ENCODE measurements at regions not wholly inside any gene's neighbourhood (a gene's known extent, or its start where the extent isn't known, plus 50 kb on each side); places are given as distances from the start of the nearest gene placed in this dataset.

DNA sequence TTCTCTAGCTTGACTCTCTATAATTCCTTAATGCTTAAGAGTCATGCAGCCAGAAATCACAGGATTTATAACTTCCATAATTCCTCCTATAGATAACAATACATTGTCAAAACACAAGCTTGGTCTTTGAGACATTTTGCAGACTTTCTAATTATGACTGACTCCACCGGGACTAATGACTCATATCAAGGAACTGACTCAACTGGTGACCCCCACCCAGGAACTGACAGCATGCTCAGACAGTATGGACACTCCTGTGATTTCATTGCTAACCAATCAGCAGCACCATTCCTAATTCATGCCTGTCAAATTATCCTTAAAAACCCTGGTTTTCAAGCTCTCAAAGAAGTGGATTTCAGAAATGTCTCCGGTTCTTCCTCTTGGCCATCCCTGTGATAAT, 670.5 kb upstream of the IMPG1 start:
- no peaks in the 10 kb centered on the region for H3K36me3 Mint-ChIP-seq
- H3K4me3 Mint-ChIP-seq = no peak overlapping the region
- H3K9me3 Mint-ChIP-seq = no peaks in the 10 kb centered on the region
- no peaks in the 10 kb centered on the region for H3K4me1 Mint-ChIP-seq
- no peak overlapping the region for H3K27ac Mint-ChIP-seq
- no peaks in the 10 kb centered on the region for H3K27me3 Mint-ChIP-seq

DNA sequence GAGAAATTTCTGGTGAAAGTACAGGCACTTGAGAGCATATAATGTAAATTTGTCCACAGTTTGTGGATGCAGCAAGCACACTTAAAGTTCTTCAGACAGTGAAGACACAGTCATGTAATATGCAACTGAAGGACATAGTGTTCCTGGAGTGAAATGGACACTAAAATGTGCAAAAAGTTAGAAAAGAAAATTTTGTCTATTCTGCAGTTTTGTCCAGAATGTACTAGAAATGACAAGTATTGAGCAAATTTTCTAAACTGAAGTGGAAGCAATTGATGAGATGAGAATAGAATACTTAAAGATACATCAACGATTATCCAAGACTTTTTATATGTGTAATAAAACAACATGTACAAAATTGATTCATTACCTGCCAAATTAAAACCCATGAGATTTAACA, 647.0 kb upstream of the IMPG1 start:
- no peaks in the 10 kb centered on the region for H3K27me3 Mint-ChIP-seq
- H3K4me1 Mint-ChIP-seq = no peaks in the 10 kb centered on the region
- H3K4me3 Mint-ChIP-seq = no peak overlapping the region
- peaks cover 5% of the 10 kb centered on the region for H3K9me3 Mint-ChIP-seq
- H3K27ac Mint-ChIP-seq = no peak overlapping the region
- no peaks in the 10 kb centered on the region for H3K36me3 Mint-ChIP-seq

DNA sequence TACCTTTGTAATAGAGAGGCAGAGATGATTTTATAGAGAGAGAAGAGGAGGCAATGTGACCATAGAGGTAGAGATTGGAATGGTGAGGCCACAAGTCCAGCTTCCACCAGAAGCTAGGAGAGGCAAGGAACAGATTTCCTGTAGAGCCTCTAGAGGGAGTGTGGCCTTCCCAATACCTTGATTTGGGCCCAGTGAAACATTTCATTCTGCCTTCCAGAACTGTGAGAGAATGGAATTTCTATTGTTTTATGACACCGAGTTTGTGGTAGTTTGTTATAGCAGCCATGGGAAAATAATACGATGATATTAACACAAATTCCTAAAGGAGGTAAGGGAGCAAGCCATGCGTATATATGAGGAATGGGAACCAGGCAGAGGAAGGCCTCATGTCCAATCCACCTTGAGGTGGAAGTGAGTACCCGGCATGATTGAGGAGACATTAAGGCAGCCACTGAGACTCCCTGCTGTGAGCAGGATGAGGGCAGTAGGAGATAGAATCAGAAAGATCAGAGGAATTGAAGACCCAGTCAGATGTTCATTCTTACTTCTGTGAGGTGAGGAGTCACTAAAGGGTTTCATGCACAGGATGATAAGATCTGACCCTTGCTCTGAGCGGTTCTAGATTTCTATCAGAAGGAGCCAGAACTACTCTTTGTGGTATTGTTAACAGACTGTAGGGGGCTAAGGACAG, 636.3 kb upstream of the IMPG1 start:
- Mint-ChIP-seq H3K36me3 (no peaks in the 10 kb centered on the region), H3K27ac (no peak overlapping the region), H3K4me3 (no peak overlapping the region), H3K27me3 (no peaks in the 10 kb centered on the region), H3K4me1 (no peaks in the 10 kb centered on the region), H3K9me3 (no peaks in the 10 kb centered on the region)

DNA sequence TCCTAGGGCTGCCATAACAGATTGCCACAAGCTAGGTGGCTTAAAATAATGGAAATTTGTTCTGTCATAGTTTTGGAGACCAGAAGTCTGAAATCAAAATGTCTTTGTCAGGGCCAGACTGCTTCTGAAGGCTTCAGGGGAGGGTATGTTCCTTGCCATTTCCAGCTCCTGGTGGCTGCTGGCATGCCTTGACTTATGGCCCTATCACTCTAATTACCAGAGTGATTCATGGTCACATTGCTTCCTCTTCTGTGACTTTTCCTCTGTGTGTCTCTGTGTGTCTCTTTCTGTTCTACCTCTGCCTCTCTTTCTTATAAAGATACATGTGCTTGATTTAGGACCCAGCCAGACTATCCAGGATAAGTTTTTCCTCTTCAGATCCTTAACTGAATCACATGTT, 635.2 kb upstream of the IMPG1 start:
- Mint-ChIP-seq H3K27me3 (no peaks in the 10 kb centered on the region), H3K36me3 (no peaks in the 10 kb centered on the region)

DNA sequence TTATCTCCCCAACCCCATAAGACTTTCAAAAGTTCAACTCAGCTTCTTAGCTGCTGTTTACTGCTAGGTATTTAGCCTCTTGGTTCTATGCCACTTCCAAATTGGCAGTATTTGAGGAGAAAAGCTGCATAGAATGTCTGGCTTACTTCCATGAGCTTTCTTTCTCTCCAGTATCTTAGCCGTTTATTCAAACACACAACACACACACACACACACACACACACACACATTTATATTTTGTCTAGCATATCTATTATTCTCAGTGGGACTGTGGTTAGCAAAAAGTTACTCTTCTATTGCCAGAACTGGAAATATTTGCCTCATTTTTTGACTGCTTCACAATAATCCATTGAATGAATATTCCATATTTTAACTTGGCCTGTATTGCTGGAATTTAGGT, 634.2 kb upstream of the IMPG1 start:
- Mint-ChIP-seq H3K4me3 (no peak overlapping the region), H3K27ac (no peak overlapping the region), H3K36me3 (no peaks in the 10 kb centered on the region), H3K27me3 (no peaks in the 10 kb centered on the region), H3K9me3 (no peaks in the 10 kb centered on the region), H3K4me1 (no peaks in the 10 kb centered on the region)

More for the DNA sequence above, 635.2 kb upstream of the IMPG1 start:
- H3K4me1 Mint-ChIP-seq = no peaks in the 10 kb centered on the region
- no peak overlapping the region for H3K27ac Mint-ChIP-seq
- no peaks in the 10 kb centered on the region for H3K9me3 Mint-ChIP-seq
- no peak overlapping the region for H3K4me3 Mint-ChIP-seq

DNA sequence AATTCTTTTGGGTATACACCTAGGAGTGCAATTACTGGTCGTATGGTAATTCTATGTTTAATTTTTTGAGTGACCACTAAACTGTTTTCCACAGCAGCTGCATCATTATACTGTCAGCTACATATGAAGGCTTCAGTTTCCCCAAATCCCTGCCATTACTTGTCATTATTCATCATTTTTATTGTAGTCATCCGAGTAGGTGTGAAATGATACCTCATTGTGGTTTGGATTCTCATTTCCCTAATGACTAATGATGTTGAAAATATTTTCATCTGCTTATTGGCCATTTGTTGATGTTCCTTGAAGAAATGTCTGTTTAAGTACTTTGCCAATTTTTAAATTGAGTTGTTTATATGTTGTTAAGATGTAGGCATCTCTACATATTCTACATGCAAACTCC, 633.6 kb upstream of the IMPG1 start:
- no peak overlapping the region for H3K4me3 Mint-ChIP-seq
- H3K9me3 Mint-ChIP-seq = no peaks in the 10 kb centered on the region

DNA sequence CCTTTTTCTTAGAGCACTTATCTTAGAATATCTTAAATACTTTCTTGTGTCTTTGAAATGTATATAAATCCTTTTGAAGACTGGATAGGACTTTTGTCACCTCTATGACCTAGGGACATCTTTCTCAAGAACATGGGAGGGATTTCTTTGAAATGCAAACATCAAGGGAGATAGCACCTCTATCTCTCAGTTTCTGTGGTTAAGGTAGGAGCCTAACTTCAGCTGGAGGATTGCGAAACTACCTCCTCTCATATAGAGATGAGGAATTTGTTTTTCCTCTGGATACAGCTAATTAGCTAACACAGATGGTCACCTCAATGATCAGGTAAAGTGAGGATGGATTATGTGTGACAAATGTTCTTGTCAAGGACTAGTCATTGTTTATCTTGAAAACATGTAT, 631.3 kb upstream of the IMPG1 start:
- no peak overlapping the region for H3K4me3 Mint-ChIP-seq
- H3K27me3 Mint-ChIP-seq = no peaks in the 10 kb centered on the region
- H3K4me1 Mint-ChIP-seq = no peaks in the 10 kb centered on the region
- no peaks in the 10 kb centered on the region for H3K9me3 Mint-ChIP-seq
- no peak overlapping the region for H3K27ac Mint-ChIP-seq
- H3K36me3 Mint-ChIP-seq = no peaks in the 10 kb centered on the region

More for the DNA sequence above, 633.6 kb upstream of the IMPG1 start:
- Mint-ChIP-seq H3K27ac (no peak overlapping the region), H3K4me1 (no peaks in the 10 kb centered on the region), H3K36me3 (no peaks in the 10 kb centered on the region), H3K27me3 (no peaks in the 10 kb centered on the region)

DNA sequence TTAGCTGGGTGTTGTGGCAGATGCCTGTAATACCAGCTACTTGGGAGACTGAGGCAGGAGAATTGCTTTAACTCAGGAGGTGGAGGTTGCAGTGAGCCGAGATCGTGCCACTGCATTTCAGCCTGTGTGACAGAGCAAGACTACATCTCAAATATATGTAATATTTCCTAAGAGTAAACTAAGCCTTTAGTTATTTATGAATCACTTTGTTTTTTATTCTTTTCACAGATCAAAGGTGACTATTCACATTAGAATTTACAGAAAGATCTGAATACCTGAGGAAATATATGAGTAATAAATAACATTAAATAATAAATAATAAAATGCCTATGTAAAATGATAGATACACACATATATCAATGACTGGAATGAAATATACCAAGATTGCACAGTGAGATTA, 630.8 kb upstream of the IMPG1 start:
- Mint-ChIP-seq H3K27ac (no peak overlapping the region), H3K4me1 (no peaks in the 10 kb centered on the region), H3K9me3 (no peaks in the 10 kb centered on the region), H3K36me3 (no peaks in the 10 kb centered on the region), H3K27me3 (no peaks in the 10 kb centered on the region), H3K4me3 (no peak overlapping the region)

DNA sequence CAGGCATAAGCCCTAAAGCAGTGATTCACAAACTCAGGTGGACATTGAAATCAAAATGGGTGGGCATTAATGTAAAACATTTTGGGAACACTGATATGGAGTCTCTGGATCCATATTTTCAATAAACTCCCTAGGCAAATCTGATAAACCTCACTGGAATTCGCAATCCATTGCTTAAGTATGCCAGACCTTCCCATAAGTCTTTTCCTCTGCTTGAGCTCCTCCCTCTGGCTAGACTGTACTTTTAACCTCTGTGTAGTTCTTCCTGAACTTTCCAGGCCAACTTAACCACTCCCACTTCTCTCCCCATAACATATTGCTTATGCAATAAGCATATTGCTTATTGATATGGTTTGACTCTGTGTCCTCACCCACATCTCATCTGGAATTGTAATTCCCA, 629.7 kb upstream of the IMPG1 start:
- H3K9me3 Mint-ChIP-seq = no peaks in the 10 kb centered on the region

DNA sequence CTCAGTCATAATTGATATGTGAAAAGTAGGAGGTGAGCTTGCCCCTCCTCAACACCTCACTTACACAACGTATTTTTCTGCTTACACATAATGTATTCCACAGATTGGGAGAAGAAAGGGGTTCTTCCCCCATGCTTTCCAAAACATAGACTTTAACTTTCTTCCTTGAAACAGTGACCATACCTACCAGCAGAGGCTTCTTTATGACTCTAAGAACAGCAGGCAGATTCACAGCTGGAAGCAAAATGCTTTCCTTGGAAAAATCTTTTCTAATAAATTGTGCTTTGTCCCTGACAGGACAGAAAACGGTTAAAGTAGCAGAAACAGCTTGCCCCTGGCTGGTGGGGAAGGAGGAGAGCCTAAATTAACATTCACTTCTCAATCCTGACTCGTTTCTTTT, 629.1 kb upstream of the IMPG1 start:
- H3K27me3 Mint-ChIP-seq = no peaks in the 10 kb centered on the region
- no peaks in the 10 kb centered on the region for H3K36me3 Mint-ChIP-seq
- no peak overlapping the region for H3K27ac Mint-ChIP-seq
- no peak overlapping the region for H3K4me3 Mint-ChIP-seq
- H3K9me3 Mint-ChIP-seq = no peaks in the 10 kb centered on the region
- no peaks in the 10 kb centered on the region for H3K4me1 Mint-ChIP-seq

More for the DNA sequence above, 629.7 kb upstream of the IMPG1 start:
- no peaks in the 10 kb centered on the region for H3K4me1 Mint-ChIP-seq
- H3K27ac Mint-ChIP-seq = no peak overlapping the region
- no peak overlapping the region for H3K4me3 Mint-ChIP-seq
- no peaks in the 10 kb centered on the region for H3K27me3 Mint-ChIP-seq
- no peaks in the 10 kb centered on the region for H3K36me3 Mint-ChIP-seq

DNA sequence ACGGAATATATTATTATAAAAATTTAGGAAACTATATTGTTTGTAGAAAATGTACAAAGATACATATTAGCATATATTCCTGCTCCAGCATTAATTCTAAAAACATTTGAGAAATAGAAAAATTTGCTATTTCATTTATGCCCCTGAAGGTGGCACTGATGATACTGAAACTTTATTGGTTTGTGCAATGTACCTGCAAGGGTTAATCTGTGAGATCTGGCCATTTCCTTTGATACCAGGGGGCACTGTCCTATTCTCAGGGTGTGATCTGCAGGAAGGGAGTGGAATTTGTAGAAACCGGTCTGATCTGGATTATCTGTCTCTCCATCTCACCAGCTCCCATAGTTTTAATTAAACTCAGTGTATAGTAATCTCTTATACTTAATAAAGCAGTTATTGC, 625.1 kb upstream of the IMPG1 start:
- H3K27ac Mint-ChIP-seq = no peak overlapping the region

DNA sequence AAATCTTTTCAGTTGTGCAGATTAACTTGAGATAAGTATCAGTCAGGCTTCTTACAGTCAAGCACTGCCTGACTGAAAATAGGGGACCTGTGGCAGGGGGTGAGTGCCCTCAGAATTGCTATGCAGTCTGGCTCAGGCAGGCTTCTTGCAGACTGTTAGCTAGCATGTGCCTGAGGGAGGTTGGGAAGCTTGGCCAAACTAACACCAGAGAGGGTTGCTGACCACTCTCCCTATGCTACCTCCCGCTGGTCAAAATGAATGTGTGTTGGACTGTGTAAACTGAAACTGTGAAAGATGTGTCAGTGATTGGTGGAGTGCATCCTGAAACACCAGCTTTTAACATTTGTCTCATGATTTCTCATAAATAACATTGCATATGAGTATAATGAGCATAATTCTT, 622.3 kb upstream of the IMPG1 start:
- Mint-ChIP-seq H3K4me3 (no peak overlapping the region), H3K27ac (no peak overlapping the region), H3K36me3 (no peaks in the 10 kb centered on the region), H3K4me1 (no peaks in the 10 kb centered on the region), H3K27me3 (no peaks in the 10 kb centered on the region), H3K9me3 (no peaks in the 10 kb centered on the region)

More for the DNA sequence above, 625.1 kb upstream of the IMPG1 start:
- no peaks in the 10 kb centered on the region for H3K36me3 Mint-ChIP-seq
- H3K9me3 Mint-ChIP-seq = no peaks in the 10 kb centered on the region
- H3K4me3 Mint-ChIP-seq = no peak overlapping the region
- H3K27me3 Mint-ChIP-seq = no peaks in the 10 kb centered on the region
- H3K4me1 Mint-ChIP-seq = no peaks in the 10 kb centered on the region

DNA sequence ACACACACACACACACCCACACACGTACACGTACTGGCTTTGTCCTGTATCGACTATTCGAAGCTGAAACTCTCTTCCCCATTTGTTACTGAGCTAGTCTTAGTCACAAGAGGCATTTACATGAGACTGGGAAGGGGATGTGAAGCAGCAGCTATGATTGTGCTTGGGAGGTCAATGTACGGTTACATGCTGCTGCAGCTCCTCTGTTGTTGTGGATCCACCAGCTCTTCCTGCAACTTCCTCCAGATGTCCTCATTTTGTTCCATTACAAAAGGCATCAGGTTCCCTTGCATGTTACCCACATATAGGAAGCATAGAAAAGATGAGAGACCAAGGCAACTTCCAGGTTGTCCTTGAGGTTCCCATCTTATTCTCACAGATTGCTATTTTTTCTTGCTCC, 612.4 kb upstream of the IMPG1 start:
- no peak overlapping the region for H3K4me3 Mint-ChIP-seq
- peaks cover 22% of the 10 kb centered on the region for H3K9me3 Mint-ChIP-seq
- no peaks in the 10 kb centered on the region for H3K27me3 Mint-ChIP-seq
- no peaks in the 10 kb centered on the region for H3K4me1 Mint-ChIP-seq
- no peaks in the 10 kb centered on the region for H3K36me3 Mint-ChIP-seq
- no peak overlapping the region for H3K27ac Mint-ChIP-seq

DNA sequence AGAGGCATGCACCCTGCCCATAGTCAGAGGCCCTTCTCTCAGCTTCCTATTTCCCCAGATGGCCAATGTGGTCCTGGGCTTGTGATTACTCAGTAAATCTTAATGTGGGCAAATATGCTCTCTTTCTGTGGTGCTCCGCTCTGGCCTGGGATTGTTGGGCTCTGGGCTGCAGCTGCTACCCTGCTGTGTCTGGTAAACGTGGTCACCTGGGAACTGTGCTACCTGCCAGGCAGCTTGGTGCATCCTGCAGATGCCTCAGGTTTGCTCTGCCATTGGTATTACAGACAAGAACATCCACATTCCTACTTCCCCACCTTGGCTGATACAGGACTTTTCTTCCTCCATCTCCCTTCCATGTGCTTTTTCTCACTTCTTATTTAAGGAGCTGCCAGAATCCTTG, 611.5 kb upstream of the IMPG1 start:
- Mint-ChIP-seq H3K27ac (no peak overlapping the region), H3K4me1 (no peaks in the 10 kb centered on the region), H3K27me3 (no peaks in the 10 kb centered on the region), H3K4me3 (no peak overlapping the region), H3K36me3 (no peaks in the 10 kb centered on the region), H3K9me3 (peaks cover 18% of the 10 kb centered on the region)

DNA sequence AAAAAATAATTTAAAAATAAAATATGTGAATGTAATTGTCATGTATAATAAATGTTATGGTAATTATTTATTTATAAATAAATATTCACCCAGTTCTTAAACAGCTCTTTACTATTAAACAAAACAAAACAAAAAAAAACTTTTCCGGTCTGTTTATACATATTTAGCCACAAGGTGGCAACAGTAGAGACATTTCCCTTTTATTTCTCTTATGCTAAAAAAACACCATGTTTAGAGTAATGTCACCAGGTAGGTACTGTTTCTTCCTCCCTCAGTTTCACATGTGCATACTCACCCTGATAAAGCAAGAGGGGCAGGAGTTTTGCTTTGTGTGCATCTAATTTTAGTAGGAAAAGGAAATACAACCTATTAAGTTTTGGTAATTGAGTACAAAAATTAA, 610.4 kb upstream of the IMPG1 start:
- H3K9me3 Mint-ChIP-seq = peaks cover 12% of the 10 kb centered on the region
- H3K27me3 Mint-ChIP-seq = no peaks in the 10 kb centered on the region
- H3K4me3 Mint-ChIP-seq = no peak overlapping the region
- H3K36me3 Mint-ChIP-seq = no peaks in the 10 kb centered on the region
- no peak overlapping the region for H3K27ac Mint-ChIP-seq
- H3K4me1 Mint-ChIP-seq = no peaks in the 10 kb centered on the region

DNA sequence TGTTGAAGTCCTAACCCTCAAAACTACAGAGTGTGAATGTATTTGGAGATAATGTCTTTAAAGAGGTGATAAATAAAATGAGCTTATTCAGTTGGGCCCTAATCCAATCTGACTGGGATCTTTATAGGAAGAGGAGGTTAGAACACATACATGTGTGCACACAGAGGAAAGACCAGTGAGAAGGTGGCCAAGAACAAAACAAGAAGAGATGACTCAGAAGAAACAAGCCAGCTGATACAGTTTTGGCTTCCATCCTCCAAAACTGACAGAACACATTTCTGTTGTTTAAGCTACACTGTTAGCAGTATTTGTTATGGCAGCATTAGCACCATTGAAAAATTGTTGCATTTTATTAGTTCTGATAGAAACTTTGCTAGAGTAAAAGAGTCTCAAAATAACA, 609.3 kb upstream of the IMPG1 start:
- Mint-ChIP-seq H3K27me3 (no peaks in the 10 kb centered on the region), H3K4me1 (no peaks in the 10 kb centered on the region), H3K4me3 (no peak overlapping the region), H3K9me3 (peaks cover 7% of the 10 kb centered on the region), H3K27ac (no peak overlapping the region), H3K36me3 (no peaks in the 10 kb centered on the region)

DNA sequence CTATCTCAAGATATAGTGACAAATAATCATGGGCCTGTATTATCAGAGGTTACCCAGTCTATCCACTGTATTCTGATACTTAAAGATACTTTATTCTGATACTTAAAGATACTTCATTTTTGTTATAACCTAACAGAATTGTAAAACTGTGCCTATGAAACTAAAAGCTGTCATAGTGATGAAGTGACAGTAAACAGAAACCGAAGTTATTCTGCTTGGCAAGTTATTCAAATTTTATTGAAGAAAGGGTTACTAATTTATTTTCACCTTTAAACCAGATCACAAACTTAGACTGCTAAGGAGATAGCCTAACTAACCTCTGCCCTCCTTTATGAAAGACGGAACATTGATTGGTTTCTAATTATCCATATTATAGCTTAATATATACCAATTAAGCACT, 604.6 kb upstream of the IMPG1 start:
- Mint-ChIP-seq H3K36me3 (no peaks in the 10 kb centered on the region), H3K4me3 (no peak overlapping the region), H3K4me1 (no peaks in the 10 kb centered on the region), H3K27me3 (no peaks in the 10 kb centered on the region), H3K9me3 (peaks cover 4% of the 10 kb centered on the region), H3K27ac (no peak overlapping the region)
